ENCODE measurements at regions not wholly inside any gene's neighbourhood (a gene's known extent, or its start where the extent isn't known, plus 50 kb on each side); places are given as distances from the start of the nearest gene placed in this dataset.

- no peak for TF ChIP-seq POLR2AphosphoS5 (IDR thresholded peaks at IDR 0.05; ENCODE audit: low read depth, low read length)
- no peak for TF ChIP-seq TAF1 (IDR thresholded peaks at IDR 0.05; ENCODE audit: borderline replicate concordance, insufficient read depth, low read length)
- TF ChIP-seq FOXP2 (optimal IDR thresholded peaks at IDR 0.05; ENCODE audit: borderline replicate concordance, extremely low read depth, extremely low read length, insufficient read depth): no peak
- TF ChIP-seq SIN3A (IDR thresholded peaks at IDR 0.05; ENCODE audit: borderline replicate concordance, insufficient read depth, low read length): no peak
- TF ChIP-seq REST (IDR thresholded peaks at IDR 0.05; ENCODE audit: insufficient read depth in 1 of 2, low read depth in 2 of 2, low read length in 2 of 2): no peak
Observed at GRCh38 chr11:112608509-112608908, 347.8 kb upstream of the PLET1 start.

GRCh38 chr11:112610494-112610893, 349.8 kb upstream of the PLET1 start:
- TF ChIP-seq POLR2AphosphoS5 (IDR thresholded peaks at IDR 0.05; ENCODE audit: low read depth, low read length): no peak
- TF ChIP-seq FOXP2 (optimal IDR thresholded peaks at IDR 0.05; ENCODE audit: borderline replicate concordance, extremely low read depth, extremely low read length, insufficient read depth): no peak
- no peak for TF ChIP-seq SIN3A (IDR thresholded peaks at IDR 0.05; ENCODE audit: borderline replicate concordance, insufficient read depth, low read length)

GRCh38 chr11:112610996-112611750, 350.0 kb upstream of the NCAM1 start:
- no peak for TF ChIP-seq FOXP2 (optimal IDR thresholded peaks at IDR 0.05; ENCODE audit: borderline replicate concordance, extremely low read depth, extremely low read length, insufficient read depth)
- no peak for TF ChIP-seq TAF1 (IDR thresholded peaks at IDR 0.05; ENCODE audit: borderline replicate concordance, insufficient read depth, low read length)

GRCh38 chr11:112611771-112612170, 349.4 kb upstream of the NCAM1 start:
- no peak for TF ChIP-seq SIN3A (IDR thresholded peaks at IDR 0.05; ENCODE audit: borderline replicate concordance, insufficient read depth, low read length)
- no peak for TF ChIP-seq REST (IDR thresholded peaks at IDR 0.05; ENCODE audit: insufficient read depth in 1 of 2, low read depth in 2 of 2, low read length in 2 of 2)
- no peak for TF ChIP-seq POLR2AphosphoS5 (IDR thresholded peaks at IDR 0.05; ENCODE audit: low read depth, low read length)
- no peak for TF ChIP-seq TAF1 (IDR thresholded peaks at IDR 0.05; ENCODE audit: borderline replicate concordance, insufficient read depth, low read length)

GRCh38 chr11:112612250-112612849, 348.9 kb upstream of the NCAM1 start:
- TF ChIP-seq REST (IDR thresholded peaks at IDR 0.05; ENCODE audit: insufficient read depth in 1 of 2, low read depth in 2 of 2, low read length in 2 of 2): no peak
- TF ChIP-seq SIN3A (IDR thresholded peaks at IDR 0.05; ENCODE audit: borderline replicate concordance, insufficient read depth, low read length): no peak
- TF ChIP-seq TAF1 (IDR thresholded peaks at IDR 0.05; ENCODE audit: borderline replicate concordance, insufficient read depth, low read length): no peak
- no peak for TF ChIP-seq POLR2AphosphoS5 (IDR thresholded peaks at IDR 0.05; ENCODE audit: low read depth, low read length)
- TF ChIP-seq FOXP2 (optimal IDR thresholded peaks at IDR 0.05; ENCODE audit: borderline replicate concordance, extremely low read depth, extremely low read length, insufficient read depth): no peak
